HFFc6 (cell line): ENCODE measurements at regions not wholly inside any gene's neighbourhood (a gene's known extent, or its start where the extent isn't known, plus 50 kb on each side); places are given as distances from the start of the nearest gene placed in this dataset.
A peak's percentile ranks its signal among the peaks of the same experiment; 100 is the strongest.
"Not testable (repeated sequence)": the region's sequence is repeated elsewhere in the genome, so short reads cannot be mapped to it uniquely, and the experiment has no call there.

Source experiments
- DNase-seq: peaks from one replicate; pipeline ENCODE4 v3.0.0-alpha.2; 2018
- H3K27ac Mint-ChIP-seq: 2 replicates; pipeline ENCODE4 v1.8.0; 2020; ENCODE audit warnings: mild to moderate bottlenecking, mixed read lengths
- H3K27me3 Mint-ChIP-seq: 2 replicates; pipeline ENCODE4 v1.8.0; 2021; ENCODE audit warnings: mild to moderate bottlenecking, moderate library complexity, mixed read lengths; ENCODE audit not compliant: insufficient read depth
- H3K36me3 Mint-ChIP-seq: 2 replicates; pipeline ENCODE4 v1.8.0; 2021; ENCODE audit warnings: low read depth, mixed read lengths
- H3K4me1 Mint-ChIP-seq: 2 replicates; pipeline ENCODE4 v1.8.0; 2020; ENCODE audit warnings: low read depth, mixed read lengths
- H3K4me3 Mint-ChIP-seq: 2 replicates; pipeline ENCODE4 v1.8.0; 2020; ENCODE audit warnings: mild to moderate bottlenecking, moderate library complexity, mixed read lengths
- H3K9me3 Mint-ChIP-seq: 2 replicates; pipeline ENCODE4 v1.8.0; 2020; ENCODE audit warnings: mild to moderate bottlenecking, mixed read lengths
- CTCF ChIP-seq: fragments of 200-600 bp; sonication (generic); IDR thresholded peaks from 2 replicates; pipeline ENCODE4 v1.5.0; 2021; ENCODE audit warnings: antibody characterized with exemption, mild to moderate bottlenecking

GRCh38 chr15:62866366-62866765, 176.2 kb upstream of the TPM1 start:
- Mint-ChIP-seq H3K27me3 (no peaks in the 10 kb centered on the region), H3K27ac (no peak overlapping the region), H3K4me1 (peaks cover 29% of the 10 kb centered on the region), H3K9me3 (no peaks in the 10 kb centered on the region), H3K4me3 (no peak overlapping the region), H3K36me3 (peaks cover 22% of the 10 kb centered on the region)
- DNase-seq, result no peak
- no peak for TF ChIP-seq CTCF

DNA sequence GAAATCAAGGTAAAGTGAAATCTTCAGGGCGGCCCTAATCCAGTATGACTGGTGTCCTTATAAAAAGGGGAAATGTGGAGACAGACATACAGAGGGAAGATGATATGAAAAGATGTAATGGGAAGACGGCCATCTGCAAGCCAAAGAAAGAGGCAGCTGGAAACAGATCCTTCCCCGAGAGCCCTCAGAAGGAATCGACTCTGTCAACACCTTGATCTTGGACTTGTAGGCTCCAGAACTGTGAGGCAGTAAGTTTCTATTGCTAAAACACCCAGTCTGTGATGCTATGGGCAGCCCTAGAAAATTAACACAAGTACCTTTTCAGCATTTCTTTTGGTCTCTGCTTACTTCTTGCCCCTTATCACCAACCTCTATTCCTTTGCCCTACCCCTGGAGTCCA, 174.7 kb upstream of the TPM1 start:
- peaks cover 12% of the 10 kb centered on the region for H3K36me3 Mint-ChIP-seq
- no peaks in the 10 kb centered on the region for H3K27me3 Mint-ChIP-seq
- H3K4me1 Mint-ChIP-seq, result peaks cover 29% of the 10 kb centered on the region
- H3K27ac Mint-ChIP-seq, result no peak overlapping the region
- H3K9me3 Mint-ChIP-seq, result no peaks in the 10 kb centered on the region
- no peak overlapping the region for H3K4me3 Mint-ChIP-seq
- no peak for DNase-seq
- no peak for TF ChIP-seq CTCF

DNA sequence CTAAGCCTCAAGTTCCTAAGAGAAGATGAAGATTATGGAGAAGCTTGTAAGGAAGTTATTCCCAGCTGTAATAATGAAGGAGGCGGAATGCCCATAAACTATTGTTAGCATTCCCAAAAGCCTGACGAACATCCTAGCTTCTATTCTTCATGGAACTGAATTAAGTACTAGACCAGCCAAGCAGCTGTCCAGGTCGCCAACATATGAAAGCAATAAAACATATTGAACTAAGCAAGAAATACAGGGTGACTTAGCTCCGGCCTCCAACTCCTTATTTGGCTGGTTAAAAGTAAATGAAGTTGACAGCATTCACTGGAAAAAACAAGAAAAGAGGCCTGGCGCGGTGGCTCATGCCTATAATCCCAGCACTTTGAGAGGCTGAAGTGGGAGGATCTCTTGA, 174.0 kb upstream of the TPM1 start:
- no peak for TF ChIP-seq CTCF
- no peak overlapping the region for H3K4me3 Mint-ChIP-seq
- H3K4me1 Mint-ChIP-seq, result peaks cover 33% of the 10 kb centered on the region
- no peaks in the 10 kb centered on the region for H3K9me3 Mint-ChIP-seq
- H3K36me3 Mint-ChIP-seq, result peaks cover 9% of the 10 kb centered on the region
- DNase-seq, result peak; percentile 14
- H3K27me3 Mint-ChIP-seq, result no peaks in the 10 kb centered on the region
- no peak overlapping the region for H3K27ac Mint-ChIP-seq

- Mint-ChIP-seq H3K36me3 (peaks cover 9% of the 10 kb centered on the region), H3K4me3 (no peak overlapping the region), H3K27me3 (no peaks in the 10 kb centered on the region)
These were observed 173.4 kb upstream of the TPM1 start for GRCh38 chr15:62869116-62869515.

GRCh38 chr15:62870216-62870615, 172.3 kb upstream of the TPM1 start:
- no peak for DNase-seq
- H3K36me3 Mint-ChIP-seq, result peaks cover 9% of the 10 kb centered on the region
- H3K27me3 Mint-ChIP-seq, result no peaks in the 10 kb centered on the region
- peaks cover 32% of the 10 kb centered on the region for H3K4me1 Mint-ChIP-seq
- H3K9me3 Mint-ChIP-seq, result no peaks in the 10 kb centered on the region
- TF ChIP-seq CTCF, result no peak
- no peak overlapping the region for H3K4me3 Mint-ChIP-seq
- no peak overlapping the region for H3K27ac Mint-ChIP-seq

More at GRCh38 chr15:62869116-62869515, 173.4 kb upstream of the TPM1 start:
- Mint-ChIP-seq H3K9me3 (no peaks in the 10 kb centered on the region), H3K27ac (no peak overlapping the region), H3K4me1 (peaks cover 37% of the 10 kb centered on the region)
- no peak for TF ChIP-seq CTCF
- no peak for DNase-seq

DNA sequence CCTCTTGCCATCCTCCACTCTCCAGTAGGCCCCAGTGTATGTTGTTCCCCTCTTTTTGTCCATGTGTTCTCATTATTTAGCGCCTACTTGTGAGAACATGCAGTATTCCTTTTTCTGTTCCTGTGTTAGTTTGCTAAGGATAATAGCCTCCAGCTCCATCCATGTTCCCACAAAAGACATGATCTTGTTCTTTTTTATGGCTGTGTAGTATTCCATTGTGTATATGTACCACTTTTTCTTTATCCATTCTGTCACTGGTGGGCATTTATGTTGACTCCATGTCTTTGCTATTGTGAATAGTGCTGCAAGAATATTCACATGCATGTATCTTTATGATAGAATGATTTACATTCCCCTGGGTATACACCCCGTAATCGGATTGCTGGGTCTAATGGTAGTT, 171.8 kb upstream of the TPM1 start:
- not testable (repeated sequence) for H3K9me3 Mint-ChIP-seq, DNase-seq, H3K36me3 Mint-ChIP-seq, H3K27me3 Mint-ChIP-seq, H3K27ac Mint-ChIP-seq, H3K4me3 Mint-ChIP-seq
- peaks cover 27% of the 10 kb centered on the region for H3K4me1 Mint-ChIP-seq
